ENCODE measurements at regions not wholly inside any gene's neighbourhood (a gene's known extent, or its start where the extent isn't known, plus 50 kb on each side); places are given as distances from the start of the nearest gene placed in this dataset.
"Not testable (repeated sequence)": the region's sequence is repeated elsewhere in the genome, so short reads cannot be mapped to it uniquely, and the experiment has no call there.

GRCh38 chr12:60201891-60202290 lies 606.1 kb downstream of the SLC16A7 start:
- DNase-seq = no peak

DNA sequence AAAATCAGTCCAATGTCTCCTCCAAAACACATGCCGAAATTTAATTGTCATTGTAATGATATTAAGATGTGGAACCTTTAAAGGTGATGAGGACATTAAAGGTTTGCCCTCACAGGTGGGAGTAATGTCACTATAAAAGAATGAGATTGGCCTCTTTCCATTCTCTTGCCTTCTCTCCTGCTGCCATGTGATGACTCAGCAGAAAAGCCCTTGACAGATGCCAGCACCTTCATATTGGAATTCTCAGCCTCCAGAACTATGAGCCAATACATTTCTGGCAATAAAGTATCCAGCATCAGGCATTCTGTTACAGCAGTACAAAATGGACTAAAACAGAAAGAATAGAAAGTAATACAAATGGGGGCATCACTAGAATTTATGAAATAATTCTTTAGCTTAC lies 609.7 kb downstream of the SLC16A7 start:
- no peak for DNase-seq

DNA sequence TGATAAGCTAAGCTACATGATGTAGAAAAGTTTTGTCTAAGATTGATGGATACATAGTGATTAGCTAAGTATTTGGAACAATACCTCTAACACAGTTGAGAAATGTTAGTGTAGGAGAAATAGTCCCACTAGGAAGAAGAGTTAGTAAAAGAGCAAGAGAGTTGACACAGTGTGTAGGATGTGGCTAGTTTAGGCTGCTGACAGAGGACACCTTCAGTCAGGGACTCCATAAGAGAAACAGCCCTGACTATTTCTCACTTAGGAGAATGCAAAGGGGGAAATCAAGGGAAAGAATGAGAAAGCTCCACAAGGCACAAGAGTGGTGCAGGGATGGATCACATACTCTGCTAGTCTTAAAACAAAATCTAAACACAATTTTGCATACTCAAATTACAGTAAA lies 613.7 kb downstream of the SLC16A7 start:
- DNase-seq = no peak

DNA sequence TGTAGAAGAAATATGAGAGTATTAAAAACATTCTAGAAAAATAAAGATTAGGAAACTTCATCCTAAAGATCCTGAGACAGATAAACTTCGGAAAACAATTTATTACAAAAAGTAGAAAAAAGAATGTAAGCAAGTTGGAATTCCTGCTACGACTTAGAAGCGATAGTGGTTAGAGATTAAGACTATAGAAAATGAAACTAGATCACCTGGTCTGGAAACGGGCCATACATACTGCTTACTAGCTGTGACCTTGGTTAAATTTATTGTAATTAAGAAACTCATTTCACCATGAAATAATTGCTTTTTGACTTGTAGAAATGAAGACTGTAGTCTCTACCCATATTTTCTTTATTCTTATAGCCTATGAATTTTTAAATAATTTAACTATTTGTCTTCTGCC lies 614.1 kb downstream of the SLC16A7 start:
- DNase-seq = no peak

DNA sequence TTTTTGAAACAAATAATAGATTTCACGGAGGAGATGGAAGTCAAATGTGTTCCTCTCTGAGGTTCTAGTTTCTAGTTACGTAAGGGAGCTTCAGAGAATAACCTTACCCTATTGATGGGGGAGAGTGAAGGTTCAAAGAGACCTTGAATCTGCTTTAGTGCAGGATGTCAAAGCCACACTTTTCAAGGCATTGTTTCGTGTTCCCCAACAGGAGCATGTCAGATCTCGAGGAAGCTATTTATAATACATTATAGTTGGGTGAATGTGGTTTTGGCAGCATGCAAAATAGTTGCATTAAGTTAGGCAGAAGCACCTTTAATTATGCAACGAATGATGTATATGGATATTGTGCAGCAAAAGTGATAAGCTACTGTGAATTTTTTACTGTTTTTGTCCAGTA lies 614.9 kb downstream of the SLC16A7 start:
- no peak for DNase-seq

GRCh38 chr12:60211244-60211643 lies 615.4 kb downstream of the SLC16A7 start:
- no peak for DNase-seq

GRCh38 chr12:60212159-60213000 lies 616.6 kb downstream of the SLC16A7 start:
- DNase-seq = no peak

GRCh38 chr12:60213272-60213671 lies 617.4 kb downstream of the SLC16A7 start:
- not testable (repeated sequence) for DNase-seq

DNA sequence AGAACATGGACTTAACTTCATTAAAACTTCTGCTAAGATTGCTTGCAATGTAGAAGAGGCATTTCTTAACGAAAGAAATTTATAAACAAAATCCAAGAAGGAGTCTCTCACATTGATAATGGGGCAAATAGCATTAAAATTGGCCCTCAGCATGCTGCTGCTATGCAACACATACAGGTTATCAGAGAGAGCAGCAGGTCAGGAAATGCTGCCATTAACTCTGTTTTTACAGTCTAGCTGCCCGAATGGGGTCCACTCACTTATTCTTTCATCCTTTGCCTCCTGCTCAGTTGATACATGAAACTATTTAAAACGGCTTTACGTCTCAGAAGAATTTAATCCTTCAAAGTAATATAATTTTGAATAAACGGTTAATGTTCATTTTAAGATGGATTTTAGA lies 620.4 kb downstream of the SLC16A7 start:
- no peak for DNase-seq

DNA sequence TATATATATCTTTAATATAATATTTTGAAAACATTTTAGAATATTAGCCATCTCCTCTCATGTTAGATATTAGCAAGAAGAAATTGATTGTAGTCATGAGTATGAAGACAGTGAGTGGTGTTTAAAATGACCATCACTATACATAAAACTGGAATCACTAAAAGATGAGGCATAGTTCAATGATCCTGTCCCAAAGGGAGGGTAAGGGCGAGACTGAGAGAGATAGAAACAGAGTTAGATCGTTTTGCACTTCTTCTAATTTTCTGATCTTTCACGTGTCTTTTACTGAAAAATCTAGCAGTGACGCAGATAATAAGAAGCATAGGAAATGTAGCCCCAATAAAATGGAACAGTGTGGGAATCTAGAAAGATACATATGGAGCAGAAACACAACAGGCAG lies 627.4 kb downstream of the SLC16A7 start:
- DNase-seq = no peak

DNA sequence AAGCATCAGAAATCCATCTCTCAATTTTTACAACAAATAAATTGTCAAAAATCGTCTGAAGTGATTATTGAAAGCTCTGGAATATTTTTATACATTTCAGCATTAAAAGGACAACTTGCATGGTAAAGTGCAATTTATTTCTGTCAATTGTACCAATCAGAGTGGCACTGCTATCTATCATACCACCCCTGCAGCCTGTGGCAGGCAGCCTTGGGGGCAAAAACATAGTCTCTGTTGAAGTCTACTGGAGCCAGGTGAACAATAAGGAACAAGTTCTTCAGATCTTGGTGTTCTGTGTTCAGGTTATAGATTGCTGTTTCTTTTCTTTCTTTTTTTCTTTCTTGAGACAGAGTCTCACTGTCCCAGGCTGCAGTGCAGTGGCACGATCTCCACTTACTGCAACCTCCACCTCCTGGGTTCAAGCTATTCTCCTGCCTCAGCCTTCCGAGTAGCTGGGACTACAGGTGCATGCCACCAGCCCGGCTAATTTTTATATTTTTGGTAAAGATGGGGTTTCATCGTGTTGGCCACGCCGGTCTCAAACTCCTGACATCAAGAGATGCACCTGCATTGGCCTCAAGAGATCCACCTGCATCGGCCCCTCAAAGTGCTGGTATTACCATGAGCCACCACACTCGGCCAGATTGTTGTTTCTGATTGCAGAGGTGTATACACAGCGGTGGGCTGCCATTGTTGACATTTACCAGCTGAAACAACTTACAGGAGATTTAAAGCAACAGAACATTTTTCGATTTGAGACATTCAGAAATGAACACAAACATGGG lies 629.6 kb downstream of the SLC16A7 start:
- no peak for DNase-seq

- no peak for DNase-seq
Measured at GRCh38 chr12:60227916-60228315, 632.1 kb downstream of the SLC16A7 start.

GRCh38 chr12:60230056-60230455 lies 634.2 kb downstream of the SLC16A7 start:
- DNase-seq = no peak

GRCh38 chr12:60231303-60231702 lies 635.5 kb downstream of the SLC16A7 start:
- no peak for DNase-seq

GRCh38 chr12:60231976-60232907 lies 636.4 kb downstream of the SLC16A7 start:
- no peak for DNase-seq

DNA sequence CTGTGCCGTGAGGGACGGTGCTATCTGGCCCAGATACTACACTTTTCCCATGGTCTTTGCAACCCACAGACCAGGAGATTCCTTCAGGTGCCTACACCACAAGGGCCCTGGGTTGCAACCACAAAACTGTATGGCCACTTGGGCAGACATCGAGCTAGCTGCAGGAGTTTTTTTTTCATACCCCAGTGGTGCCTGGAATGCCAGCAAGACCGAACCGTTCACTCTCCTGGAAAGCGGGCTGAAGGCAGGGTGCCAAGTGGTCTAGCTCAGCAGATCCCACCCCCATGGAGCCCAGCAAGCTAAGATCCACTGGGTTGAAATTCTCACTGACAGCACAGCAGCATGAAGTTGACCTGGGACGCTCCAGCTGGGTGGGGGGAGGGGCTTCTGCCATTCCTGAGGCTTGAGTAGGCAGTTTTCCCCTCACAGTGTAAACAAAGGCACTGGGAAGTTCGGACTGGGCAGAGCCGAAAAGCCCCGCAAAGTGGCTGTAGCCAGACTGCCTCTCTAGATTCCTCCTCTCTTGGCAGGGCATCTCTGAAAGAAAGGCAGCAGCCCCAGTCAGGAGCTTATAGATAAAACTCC lies 638.9 kb downstream of the SLC16A7 start:
- DNase-seq = not testable (repeated sequence)

DNA sequence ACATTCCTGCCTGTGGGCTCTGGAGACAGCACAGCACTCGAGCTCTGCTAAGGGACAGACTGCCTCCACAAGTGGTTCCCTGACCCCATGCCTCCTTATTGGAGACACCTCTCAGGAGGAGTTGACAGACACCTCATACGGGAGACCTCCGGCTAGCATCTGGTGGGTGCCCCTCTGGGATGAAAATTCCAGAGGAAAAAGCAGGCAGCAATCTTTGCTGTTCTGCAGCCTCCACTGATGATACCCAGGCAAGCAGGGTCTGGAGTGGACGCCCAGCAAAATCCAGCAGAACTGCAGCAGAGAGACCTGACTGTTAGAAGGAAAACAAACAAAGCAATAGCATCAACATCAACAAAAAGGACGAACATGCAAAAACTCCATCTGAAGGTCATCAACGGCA lies 639.4 kb downstream of the SLC16A7 start:
- no peak for DNase-seq

DNA sequence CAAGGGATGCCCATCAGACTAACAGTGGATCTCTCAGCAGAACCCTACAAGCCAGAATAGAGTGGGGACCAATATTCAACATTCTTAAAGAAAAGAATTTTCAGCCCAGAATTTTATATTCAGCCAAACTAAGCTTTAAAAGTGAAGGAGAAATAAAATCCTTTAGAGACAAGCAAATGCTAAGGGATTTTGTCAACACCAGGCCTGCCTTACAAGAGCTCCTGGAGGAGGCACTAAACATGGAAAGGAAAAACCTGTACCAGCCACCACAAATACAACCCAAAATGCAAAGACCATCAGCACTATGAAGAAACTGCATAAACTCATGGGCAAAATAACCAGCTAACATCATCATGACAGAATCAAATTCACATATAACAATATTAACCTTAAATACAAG lies 640.6 kb downstream of the SLC16A7 start:
- not testable (repeated sequence) for DNase-seq

DNA sequence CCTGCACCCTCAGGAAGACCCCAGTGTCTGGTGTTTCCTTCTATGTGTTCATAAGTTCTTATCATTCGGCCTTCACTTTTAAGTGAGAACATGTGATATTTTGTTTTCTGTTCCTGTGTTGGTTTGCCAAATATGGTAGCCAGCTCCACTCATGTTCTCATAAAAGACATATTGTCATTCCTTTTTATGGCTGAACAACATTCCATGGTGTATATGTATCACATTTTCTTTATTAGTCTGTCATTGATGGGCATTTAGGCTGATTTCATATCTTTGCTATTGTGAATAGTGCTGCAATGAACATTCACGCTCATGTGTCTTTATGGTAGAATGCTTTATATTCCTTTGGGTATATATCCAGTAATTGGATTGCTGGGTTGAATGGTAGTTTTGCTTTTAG lies 645.1 kb downstream of the SLC16A7 start:
- no peak for DNase-seq

DNA sequence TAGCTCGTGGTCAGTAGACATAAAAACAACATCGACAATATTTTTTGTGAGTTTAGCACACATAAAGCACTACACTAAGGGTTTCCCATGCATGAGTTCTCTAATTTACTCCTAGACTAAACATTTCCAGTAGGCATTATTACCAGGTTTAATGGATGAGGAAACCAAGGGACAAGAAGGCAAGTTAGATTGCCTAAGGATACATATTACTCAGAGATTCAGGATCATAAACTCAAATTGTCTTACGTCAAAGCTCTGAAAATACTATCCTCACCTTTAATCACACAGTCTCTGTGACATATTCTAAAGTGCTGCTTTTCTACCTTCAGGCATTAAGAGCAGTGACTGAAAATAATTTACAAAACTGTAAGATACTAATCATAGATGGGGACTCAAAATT lies 655.3 kb downstream of the SLC16A7 start:
- DNase-seq = no peak

GRCh38 chr12:60252359-60253096 lies 656.7 kb downstream of the SLC16A7 start:
- DNase-seq = no peak

GRCh38 chr12:60255044-60255443 lies 659.2 kb downstream of the SLC16A7 start:
- DNase-seq = no peak

Data from activated CD8-positive, alpha-beta memory T cell treated with anti-CD3 and anti-CD28 coated beads, Interleukin-2, amount 50 U/mL, for 4 hours (primary cell).